ENCODE measurements at regions not wholly inside any gene's neighbourhood (a gene's known extent, or its start where the extent isn't known, plus 50 kb on each side); places are given as distances from the start of the nearest gene placed in this dataset.

DNA sequence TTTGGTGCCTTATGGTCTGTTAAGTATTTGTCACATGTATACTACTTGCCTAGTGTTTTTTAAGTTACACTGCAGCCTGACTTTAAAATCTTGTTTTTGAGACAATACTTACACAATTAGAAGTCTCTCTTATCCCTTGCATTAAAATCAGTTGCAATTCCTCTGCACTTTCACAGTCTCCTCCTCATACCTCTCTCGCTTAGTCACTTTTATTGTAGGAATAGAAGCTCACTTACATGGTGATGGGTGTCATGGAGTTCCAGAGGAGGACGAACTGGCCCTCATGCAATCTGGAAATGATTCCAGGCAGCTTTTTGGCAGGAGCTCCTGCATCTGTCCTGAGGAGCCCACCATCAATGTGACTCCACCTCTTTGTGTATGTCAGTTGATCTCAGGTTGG is 238.4 kb upstream of the TBC1D5 start:
- TF ChIP-seq YY1 (IDR thresholded peaks at IDR 0.05; ENCODE audit: insufficient read depth, insufficient read length) (no peak), ZNF274 (IDR thresholded peaks at IDR 0.05; ENCODE audit: low read depth, low read length) (no peak), SUZ12 (IDR thresholded peaks at IDR 0.05; ENCODE audit: extremely low read depth, insufficient read depth, insufficient read length) (no peak)
